OCI-LY1 (cell line): ENCODE measurements at regions not wholly inside any gene's neighbourhood (a gene's known extent, or its start where the extent isn't known, plus 50 kb on each side); places are given as distances from the start of the nearest gene placed in this dataset.

Experiments used
- CTCF ChIP-seq: fragments of 200-600 bp; sonication (generic), shearing (Covaris generic); IDR thresholded peaks from 2 replicates; pipeline ENCODE4 v1.5.1; 2017; ENCODE audit warnings: mild to moderate bottlenecking, antibody characterized with exemption, low read length, moderate library complexity, mixed read lengths
- EZH2 ChIP-seq: fragments of 200-600 bp; sonication (generic), shearing (Covaris generic); IDR thresholded peaks from 2 replicates; pipeline ENCODE4 v1.8.0; 2017; ENCODE audit warnings: borderline replicate concordance, mixed run types, mild to moderate bottlenecking, antibody characterized with exemption, low read length, moderate library complexity, mixed read lengths

- TF ChIP-seq CTCF (no peak), EZH2 (no peak)
Observed at GRCh38 chr5:117431091-117431490, 856.5 kb upstream of the SEMA6A start.
